ACHN (cell line): ENCODE measurements at regions not wholly inside any gene's neighbourhood (a gene's known extent, or its start where the extent isn't known, plus 50 kb on each side); places are given as distances from the start of the nearest gene placed in this dataset.

Experiments
- DNase-seq: peaks from one replicate; pipeline ENCODE4 v3.0.0-alpha.2; 2015
- in situ Hi-C: cut with HindIII; loops from 2 replicates; pipeline ENCODE4 v1.10.0; 2017; ENCODE audit warnings: low sequenced_read_pairs, low pct_ligation_motif_present, low pct_unique_long_range_greater_than_20kb

DNA sequence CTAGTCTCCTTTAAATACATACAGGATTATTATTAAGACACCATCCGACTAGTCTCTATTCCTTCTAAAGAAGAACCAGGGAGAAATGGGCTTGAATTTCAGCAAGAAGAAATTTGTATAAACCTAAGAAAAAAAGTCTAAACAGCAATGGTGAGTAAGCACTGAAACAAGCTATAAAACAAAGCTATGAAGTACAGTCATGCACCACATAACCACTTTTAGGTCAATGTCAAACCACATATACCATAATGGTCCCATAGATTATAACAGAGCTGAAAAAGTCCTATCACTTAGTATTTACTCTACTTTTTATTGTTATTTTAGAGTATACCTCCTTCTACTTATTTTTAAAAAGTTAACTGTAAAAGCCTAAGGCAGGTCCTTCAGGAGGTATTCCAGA is 102.0 kb upstream of the NFIB start:
- in situ Hi-C loops: no loop called here
- DNase-seq: no peak

DNA sequence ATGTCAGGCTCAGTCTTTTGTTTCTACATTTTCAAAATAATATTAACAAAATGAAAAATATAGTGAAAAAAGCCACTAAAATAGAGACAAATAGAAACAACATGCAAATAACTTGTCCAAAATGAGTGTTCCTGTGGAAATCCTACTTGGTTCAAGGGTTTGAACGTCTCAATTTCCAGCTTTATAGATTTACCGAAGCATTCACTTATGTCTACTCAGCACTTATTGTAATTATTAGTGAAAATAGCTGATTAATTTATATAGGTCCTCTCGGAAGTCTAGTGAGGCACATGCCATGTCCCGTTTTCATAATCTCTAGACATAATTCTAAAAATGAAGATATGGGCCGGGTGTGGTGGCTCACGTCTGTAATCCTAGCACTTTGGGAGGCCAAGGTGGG is 99.9 kb upstream of the NFIB start:
- no peak for DNase-seq
- in situ Hi-C loops: no loop called here

- in situ Hi-C loops: no loop called here
- no peak for DNase-seq
These were observed 98.8 kb upstream of the NFIB start for GRCh38 chr9:14412775-14413174.

DNA sequence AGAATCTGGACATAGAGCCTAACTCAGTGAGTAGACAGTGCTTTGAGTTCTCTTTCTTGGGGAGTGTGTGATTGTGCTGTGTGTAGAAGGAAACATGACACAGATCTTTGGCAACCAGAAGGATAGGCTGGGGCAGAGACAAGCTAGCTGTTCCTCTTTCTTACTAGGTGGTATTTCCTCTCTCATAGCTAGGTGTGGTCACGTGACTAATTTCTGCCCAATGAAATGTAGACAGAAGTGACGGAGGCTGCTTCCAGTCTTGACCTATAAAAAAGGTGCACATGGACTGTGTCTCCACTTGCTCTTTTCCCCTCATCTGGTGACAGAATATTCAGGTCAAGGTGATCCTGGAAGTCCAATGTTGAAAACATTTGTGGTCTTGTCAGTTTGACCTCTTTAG is 92.5 kb upstream of the NFIB start:
- in situ Hi-C loops: no loop called here
- DNase-seq: no peak

DNA sequence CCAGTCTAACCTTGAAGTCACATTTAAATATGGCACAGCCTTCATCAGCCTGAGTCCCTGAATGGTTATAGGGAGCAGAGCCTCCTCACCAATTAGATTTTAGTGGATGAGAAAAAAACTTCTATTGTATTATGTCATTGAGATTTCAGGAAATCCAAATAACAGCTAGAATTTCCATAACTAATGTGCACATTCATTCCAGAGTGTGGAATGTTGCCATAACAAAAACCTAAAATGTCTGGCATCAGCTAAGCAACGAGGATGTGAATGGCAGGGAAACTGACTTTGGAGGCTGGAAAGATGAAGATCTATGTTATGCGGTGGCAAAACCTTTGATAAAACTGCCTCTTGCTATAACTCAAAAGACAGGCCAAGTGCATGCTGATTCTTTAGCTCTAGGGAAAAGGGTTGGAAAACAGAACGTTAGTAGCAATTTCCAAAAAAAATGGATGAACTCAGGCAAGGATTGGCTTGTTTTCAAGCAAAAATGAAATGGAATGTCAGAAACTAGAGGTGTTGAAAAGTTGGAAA is 91.3 kb upstream of the NFIB start:
- DNase-seq: no peak
- in situ Hi-C loops: no loop called here

DNA sequence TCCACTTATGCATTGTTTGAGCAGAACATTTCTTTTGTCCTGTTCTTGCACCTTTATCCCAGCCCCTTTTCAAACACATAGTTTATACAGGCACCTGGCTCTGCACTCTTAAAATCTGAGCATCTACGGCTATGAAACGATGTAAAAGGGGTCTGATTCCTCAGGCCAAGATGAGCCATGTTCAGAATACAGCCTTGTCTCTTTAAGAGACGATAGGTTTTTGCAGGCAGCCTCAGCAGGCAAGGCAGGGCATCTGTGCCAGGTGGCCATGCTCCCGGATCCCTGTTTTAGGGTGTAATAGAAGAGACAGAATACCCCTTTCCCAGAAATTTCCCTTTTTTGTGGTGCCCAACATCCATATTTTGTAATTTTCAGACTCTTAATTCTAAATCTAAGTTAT is 89.1 kb upstream of the NFIB start:
- in situ Hi-C loops: no loop called here
- no peak for DNase-seq

DNA sequence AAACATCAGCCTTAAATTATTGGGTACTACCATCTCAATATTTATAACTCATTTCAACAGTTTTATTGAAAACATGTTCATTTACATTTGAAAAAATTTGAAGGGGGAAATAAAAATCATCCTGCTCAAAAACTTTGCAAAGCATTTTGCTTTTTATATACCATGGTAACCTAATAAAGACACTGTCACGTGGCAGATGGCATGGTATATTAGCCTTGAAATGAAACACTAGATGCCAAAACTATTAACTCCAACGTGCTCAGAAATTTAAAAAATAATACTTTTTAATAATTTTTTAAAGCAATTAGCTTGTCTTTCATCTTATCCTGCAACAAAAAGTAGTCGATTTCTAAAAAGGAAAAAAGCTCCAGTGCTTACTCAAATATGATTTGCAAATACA is 88.6 kb upstream of the NFIB start:
- in situ Hi-C loops: no loop called here
- no peak for DNase-seq

DNA sequence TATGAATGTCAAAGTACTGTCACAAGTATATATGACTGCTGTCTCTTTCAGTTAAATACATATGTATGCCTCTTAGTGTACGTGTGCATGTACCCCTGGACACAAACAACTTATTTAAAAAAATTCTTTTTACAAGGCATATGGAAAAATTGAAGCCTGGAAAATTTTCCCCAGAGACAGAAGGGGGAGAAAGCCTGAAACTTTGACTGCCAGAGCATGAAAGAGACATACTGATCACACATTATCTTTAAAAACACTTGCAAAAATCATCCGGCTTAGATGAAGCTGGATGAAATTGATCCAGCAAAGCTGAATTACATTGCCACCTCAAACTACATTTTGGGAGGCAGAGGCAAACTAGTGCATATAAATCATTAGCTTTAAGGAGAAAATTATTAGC is 88.0 kb upstream of the NFIB start:
- DNase-seq: no peak
- in situ Hi-C loops: no loop called here

- DNase-seq: peak; percentile 51
- in situ Hi-C loops: no loop called here
These were observed 86.7 kb upstream of the NFIB start for GRCh38 chr9:14400658-14400995.

DNA sequence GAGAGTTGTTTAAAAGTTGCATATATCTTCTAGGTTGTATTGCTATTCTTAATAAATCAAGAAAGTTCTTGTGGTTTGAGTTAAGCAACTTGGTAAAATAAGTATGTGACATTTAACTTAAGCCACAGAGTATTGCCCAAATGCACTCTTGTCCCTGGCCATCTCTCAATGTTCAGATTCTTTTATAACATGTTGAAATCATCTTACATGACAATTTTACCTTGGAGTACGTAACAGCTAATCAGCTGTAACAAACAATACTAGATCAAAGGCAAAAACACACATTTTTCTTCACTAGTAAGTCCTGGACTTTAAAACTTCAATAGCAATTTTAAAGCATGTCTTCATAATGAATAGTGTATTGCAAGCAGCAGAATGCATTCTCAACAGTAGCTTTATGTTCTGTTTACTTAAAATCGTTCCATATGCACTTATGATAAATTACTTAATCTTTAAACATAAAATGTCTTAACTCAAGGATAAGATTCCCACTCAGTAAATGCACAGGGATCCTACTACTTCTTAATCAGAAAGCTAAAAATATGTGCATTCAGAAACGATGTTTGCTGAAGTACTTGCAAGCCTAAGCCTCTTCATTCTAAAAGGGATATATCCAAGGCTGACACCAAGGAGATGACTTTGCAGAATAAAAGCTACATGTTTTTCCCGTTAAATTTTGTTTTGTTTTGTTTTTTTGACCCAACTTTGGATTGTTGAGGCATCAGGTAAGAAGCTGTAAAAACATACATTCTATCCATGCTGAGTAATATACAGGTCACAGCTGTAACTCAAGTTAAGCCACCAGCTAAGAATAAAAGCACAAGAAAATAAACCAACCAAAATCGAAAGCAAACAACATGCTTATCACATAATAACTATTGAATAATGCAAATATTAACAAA is 86.1 kb upstream of the NFIB start:
- DNase-seq: no peak
- in situ Hi-C loops: no loop called here

- no peak for DNase-seq
- in situ Hi-C loops: no loop called here
These were observed 84.5 kb upstream of the NFIB start for GRCh38 chr9:14398473-14398872.

DNA sequence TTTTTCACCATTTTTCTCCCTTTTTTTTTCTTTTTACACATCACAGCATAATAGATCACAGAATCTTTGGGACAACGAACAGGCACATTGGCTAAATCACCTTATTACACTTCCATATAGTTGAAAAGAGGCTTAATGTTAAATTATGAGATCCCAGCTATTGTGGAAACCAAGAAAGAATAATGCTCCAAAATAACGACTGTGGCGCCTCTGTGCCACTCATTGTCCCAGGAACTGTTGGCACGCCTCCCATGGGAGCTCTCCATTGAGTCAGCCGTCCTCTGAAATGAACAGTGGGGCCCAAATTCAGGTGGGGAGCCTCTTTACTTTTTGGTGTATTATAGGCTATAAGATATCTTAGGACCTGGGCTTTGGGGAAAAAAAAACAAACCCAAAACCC is 82.2 kb upstream of the NFIB start:
- in situ Hi-C loops: no loop called here
- DNase-seq: no peak

DNA sequence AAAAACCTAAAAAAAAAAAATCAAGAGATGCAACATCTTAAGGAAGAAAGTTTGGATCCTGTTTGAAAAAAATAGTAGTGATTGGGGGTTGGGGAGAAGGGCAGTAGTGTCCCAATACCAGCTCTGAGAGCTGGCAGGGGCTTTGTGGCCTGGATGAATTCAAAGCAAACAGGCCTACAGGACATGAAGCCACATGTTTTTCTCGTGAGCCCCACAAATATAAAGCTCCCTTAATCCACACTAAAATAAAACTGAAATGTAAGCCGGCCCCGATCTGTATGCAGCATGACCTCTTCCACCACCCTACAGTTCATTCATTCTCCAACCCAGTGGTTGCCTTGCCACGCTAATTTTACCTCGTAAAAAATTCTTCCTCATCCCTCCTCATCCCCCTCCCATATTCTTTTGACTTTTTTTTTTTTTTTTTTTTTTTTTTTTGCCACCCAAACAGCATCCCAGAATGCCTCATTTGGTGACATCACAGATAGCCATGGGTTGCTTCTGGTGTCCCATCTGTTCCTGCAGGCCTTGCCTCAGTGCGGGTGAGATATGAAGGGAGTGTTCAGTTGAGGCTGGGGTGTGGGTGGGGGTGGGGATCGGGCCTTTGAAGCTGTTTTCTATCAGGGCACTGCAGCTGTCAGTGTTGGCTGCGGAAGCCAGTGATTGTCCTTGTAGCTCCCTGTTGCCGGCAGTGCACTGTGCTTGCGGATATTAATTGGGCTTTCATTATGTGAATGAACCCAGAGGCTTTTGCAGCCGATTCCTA is 81.6 kb upstream of the NFIB start:
- no peak for DNase-seq
- in situ Hi-C loops: no loop called here

- DNase-seq: no peak
- in situ Hi-C loops: no loop called here
These were observed 79.5 kb upstream of the NFIB start for GRCh38 chr9:14393418-14393817.

DNA sequence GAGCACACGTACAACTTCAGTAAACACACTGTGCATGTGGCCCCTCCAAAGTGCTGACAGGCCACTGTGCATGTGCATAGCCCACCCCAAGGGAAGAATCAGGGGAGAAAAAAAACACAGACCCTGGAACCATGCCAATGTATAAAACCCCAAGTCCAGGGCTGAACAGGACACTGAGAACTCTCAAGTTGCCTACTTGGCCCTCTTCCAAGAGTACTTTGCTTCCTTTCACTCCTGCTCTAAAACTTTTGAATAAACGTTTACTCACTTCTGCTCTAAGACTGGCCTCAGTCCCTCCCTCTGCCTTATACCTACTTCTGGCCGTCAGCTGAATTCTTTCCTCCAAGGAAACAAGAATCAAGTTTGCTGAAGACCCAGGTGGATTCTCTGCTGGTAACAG is 77.7 kb upstream of the NFIB start:
- DNase-seq: no peak
- in situ Hi-C loops: no loop called here

DNA sequence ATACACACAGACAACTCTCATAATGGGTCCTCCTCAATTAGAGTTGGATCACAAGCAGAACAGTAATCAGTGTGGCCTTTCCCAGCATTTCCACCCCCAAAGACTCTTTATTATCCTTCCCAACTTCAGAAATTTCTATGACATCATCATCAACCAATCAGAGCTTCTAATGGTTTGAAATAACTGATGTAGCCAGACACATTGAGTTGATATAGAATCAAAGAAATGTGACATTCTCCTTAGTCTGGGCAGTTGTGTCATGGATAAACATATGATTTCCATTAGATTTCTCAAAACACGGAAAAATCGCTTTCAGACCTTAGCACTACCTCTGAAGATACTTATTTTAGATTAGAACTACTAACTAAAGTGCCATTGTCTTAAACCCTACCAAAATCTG is 75.7 kb upstream of the NFIB start:
- in situ Hi-C loops: no loop called here
- DNase-seq: no peak

GRCh38 chr9:14389146-14389545 is 75.2 kb upstream of the NFIB start:
- in situ Hi-C loops: no loop called here
- DNase-seq: no peak

- in situ Hi-C loops: no loop called here
- no peak for DNase-seq
These were observed 69.8 kb upstream of the NFIB start for GRCh38 chr9:14383773-14384172.

GRCh38 chr9:14383294-14383693 is 69.4 kb upstream of the NFIB start:
- in situ Hi-C loops: no loop called here
- no peak for DNase-seq
